ENCODE measurements at regions not wholly inside any gene's neighbourhood (a gene's known extent, or its start where the extent isn't known, plus 50 kb on each side); places are given as distances from the start of the nearest gene placed in this dataset.

DNA sequence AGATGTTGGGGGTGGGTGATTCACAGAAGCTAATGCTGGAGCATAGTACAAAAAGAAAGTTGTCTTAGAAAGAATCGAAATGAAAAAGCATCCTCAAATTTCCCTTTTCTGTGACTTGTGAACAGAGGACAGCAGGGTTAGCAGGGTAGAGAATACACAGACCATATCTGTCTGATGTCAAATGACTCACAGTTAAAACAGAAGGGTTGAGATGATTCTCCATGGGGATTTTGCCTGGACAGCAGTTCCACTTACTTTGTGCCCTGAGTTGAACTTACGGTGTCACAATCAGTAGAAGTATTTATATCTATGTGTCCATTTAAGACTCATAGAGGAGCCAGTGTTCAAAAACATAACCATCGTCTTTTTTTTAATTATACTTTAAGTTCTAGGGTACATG, 801.6 kb downstream of the KCTD16 start:
- H4K20me1 ChIP-seq (replicated peaks; ENCODE audit: insufficient read depth): no peaks in the 10 kb centered on the region
- no peaks in the 10 kb centered on the region for H3F3A ChIP-seq (replicated peaks; ENCODE audit: low read depth)
- H3K4me2 ChIP-seq: no peak overlapping the region
- H3K9me3 Mint-ChIP-seq: peaks cover 24% of the 10 kb centered on the region
- no peaks in the 10 kb centered on the region; the same call in 1 of the 2 replicates for H3K36me3 ChIP-seq (ENCODE audit: insufficient read depth)
- TF ChIP-seq POLR2AphosphoS5 (IDR thresholded peaks at IDR 0.05; ENCODE audit: low read depth): no peak
- TF ChIP-seq, protein P1, sequence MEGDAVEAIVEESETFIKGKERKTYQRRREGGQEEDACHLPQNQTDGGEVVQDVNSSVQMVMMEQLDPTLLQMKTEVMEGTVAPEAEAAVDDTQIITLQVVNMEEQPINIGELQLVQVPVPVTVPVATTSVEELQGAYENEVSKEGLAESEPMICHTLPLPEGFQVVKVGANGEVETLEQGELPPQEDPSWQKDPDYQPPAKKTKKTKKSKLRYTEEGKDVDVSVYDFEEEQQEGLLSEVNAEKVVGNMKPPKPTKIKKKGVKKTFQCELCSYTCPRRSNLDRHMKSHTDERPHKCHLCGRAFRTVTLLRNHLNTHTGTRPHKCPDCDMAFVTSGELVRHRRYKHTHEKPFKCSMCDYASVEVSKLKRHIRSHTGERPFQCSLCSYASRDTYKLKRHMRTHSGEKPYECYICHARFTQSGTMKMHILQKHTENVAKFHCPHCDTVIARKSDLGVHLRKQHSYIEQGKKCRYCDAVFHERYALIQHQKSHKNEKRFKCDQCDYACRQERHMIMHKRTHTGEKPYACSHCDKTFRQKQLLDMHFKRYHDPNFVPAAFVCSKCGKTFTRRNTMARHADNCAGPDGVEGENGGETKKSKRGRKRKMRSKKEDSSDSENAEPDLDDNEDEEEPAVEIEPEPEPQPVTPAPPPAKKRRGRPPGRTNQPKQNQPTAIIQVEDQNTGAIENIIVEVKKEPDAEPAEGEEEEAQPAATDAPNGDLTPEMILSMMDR (conservative IDR thresholded peaks at IDR 0.05; ENCODE audit: low read depth in 2 of 2): no peak
- TF ChIP-seq EZH2 (IDR thresholded peaks at IDR 0.05; ENCODE audit: low read depth, unreplicated experiment): no peak
- TF ChIP-seq STAT1 (IDR thresholded peaks at IDR 0.05; ENCODE audit: unreplicated experiment): no peak
- TF ChIP-seq NANOG (IDR thresholded peaks at IDR 0.05; ENCODE audit: borderline replicate concordance): no peak
- TF ChIP-seq CREB1 (CRISPR knock-in tag; IDR thresholded peaks at IDR 0.05; ENCODE audit: low read depth): no peak
- no peak for TF ChIP-seq EZH2phosphoT487 (IDR thresholded peaks at IDR 0.05; ENCODE audit: unreplicated experiment)
- TF ChIP-seq ZNF114 (CRISPR knock-in tag; IDR thresholded peaks at IDR 0.05): no peak
- TF ChIP-seq ZNF331 (CRISPR knock-in tag; IDR thresholded peaks at IDR 0.05; ENCODE audit: low read depth): no peak
- TF ChIP-seq, protein P2, sequence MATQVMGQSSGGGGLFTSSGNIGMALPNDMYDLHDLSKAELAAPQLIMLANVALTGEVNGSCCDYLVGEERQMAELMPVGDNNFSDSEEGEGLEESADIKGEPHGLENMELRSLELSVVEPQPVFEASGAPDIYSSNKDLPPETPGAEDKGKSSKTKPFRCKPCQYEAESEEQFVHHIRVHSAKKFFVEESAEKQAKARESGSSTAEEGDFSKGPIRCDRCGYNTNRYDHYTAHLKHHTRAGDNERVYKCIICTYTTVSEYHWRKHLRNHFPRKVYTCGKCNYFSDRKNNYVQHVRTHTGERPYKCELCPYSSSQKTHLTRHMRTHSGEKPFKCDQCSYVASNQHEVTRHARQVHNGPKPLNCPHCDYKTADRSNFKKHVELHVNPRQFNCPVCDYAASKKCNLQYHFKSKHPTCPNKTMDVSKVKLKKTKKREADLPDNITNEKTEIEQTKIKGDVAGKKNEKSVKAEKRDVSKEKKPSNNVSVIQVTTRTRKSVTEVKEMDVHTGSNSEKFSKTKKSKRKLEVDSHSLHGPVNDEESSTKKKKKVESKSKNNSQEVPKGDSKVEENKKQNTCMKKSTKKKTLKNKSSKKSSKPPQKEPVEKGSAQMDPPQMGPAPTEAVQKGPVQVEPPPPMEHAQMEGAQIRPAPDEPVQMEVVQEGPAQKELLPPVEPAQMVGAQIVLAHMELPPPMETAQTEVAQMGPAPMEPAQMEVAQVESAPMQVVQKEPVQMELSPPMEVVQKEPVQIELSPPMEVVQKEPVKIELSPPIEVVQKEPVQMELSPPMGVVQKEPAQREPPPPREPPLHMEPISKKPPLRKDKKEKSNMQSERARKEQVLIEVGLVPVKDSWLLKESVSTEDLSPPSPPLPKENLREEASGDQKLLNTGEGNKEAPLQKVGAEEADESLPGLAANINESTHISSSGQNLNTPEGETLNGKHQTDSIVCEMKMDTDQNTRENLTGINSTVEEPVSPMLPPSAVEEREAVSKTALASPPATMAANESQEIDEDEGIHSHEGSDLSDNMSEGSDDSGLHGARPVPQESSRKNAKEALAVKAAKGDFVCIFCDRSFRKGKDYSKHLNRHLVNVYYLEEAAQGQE (IDR thresholded peaks at IDR 0.05; ENCODE audit: unreplicated experiment): no peak
- TF ChIP-seq, protein P3, sequence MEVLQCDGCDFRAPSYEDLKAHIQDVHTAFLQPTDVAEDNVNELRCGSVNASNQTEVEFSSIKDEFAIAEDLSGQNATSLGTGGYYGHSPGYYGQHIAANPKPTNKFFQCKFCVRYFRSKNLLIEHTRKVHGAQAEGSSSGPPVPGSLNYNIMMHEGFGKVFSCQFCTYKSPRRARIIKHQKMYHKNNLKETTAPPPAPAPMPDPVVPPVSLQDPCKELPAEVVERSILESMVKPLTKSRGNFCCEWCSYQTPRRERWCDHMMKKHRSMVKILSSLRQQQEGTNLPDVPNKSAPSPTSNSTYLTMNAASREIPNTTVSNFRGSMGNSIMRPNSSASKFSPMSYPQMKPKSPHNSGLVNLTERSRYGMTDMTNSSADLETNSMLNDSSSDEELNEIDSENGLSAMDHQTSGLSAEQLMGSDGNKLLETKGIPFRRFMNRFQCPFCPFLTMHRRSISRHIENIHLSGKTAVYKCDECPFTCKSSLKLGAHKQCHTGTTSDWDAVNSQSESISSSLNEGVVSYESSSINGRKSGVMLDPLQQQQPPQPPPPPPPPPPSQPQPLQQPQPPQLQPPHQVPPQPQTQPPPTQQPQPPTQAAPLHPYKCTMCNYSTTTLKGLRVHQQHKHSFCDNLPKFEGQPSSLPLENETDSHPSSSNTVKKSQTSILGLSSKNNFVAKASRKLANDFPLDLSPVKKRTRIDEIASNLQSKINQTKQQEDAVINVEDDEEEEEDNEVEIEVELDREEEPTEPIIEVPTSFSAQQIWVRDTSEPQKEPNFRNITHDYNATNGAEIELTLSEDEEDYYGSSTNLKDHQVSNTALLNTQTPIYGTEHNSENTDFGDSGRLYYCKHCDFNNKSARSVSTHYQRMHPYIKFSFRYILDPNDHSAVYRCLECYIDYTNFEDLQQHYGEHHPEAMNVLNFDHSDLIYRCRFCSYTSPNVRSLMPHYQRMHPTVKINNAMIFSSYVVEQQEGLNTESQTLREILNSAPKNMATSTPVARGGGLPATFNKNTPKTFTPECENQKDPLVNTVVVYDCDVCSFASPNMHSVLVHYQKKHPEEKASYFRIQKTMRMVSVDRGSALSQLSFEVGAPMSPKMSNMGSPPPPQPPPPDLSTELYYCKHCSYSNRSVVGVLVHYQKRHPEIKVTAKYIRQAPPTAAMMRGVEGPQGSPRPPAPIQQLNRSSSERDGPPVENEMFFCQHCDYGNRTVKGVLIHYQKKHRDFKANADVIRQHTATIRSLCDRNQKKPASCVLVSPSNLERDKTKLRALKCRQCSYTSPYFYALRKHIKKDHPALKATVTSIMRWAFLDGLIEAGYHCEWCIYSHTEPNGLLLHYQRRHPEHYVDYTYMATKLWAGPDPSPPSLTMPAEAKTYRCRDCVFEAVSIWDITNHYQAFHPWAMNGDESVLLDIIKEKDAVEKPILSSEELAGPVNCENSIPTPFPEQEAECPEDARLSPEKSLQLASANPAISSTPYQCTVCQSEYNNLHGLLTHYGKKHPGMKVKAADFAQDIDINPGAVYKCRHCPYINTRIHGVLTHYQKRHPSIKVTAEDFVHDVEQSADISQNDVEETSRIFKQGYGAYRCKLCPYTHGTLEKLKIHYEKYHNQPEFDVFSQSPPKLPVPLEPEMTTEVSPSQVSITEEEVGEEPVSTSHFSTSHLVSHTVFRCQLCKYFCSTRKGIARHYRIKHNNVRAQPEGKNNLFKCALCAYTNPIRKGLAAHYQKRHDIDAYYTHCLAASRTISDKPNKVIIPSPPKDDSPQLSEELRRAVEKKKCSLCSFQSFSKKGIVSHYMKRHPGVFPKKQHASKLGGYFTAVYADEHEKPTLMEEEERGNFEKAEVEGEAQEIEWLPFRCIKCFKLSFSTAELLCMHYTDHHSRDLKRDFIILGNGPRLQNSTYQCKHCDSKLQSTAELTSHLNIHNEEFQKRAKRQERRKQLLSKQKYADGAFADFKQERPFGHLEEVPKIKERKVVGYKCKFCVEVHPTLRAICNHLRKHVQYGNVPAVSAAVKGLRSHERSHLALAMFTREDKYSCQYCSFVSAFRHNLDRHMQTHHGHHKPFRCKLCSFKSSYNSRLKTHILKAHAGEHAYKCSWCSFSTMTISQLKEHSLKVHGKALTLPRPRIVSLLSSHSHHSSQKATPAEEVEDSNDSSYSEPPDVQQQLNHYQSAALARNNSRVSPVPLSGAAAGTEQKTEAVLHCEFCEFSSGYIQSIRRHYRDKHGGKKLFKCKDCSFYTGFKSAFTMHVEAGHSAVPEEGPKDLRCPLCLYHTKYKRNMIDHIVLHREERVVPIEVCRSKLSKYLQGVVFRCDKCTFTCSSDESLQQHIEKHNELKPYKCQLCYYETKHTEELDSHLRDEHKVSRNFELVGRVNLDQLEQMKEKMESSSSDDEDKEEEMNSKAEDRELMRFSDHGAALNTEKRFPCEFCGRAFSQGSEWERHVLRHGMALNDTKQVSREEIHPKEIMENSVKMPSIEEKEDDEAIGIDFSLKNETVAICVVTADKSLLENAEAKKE (CRISPR knock-in tag; IDR thresholded peaks at IDR 0.05): no peak
- TF ChIP-seq, protein P4, sequence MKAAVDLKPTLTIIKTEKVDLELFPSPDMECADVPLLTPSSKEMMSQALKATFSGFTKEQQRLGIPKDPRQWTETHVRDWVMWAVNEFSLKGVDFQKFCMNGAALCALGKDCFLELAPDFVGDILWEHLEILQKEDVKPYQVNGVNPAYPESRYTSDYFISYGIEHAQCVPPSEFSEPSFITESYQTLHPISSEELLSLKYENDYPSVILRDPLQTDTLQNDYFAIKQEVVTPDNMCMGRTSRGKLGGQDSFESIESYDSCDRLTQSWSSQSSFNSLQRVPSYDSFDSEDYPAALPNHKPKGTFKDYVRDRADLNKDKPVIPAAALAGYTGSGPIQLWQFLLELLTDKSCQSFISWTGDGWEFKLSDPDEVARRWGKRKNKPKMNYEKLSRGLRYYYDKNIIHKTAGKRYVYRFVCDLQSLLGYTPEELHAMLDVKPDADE (IDR thresholded peaks at IDR 0.05): no peak
- no peak for TF ChIP-seq JUNB (IDR thresholded peaks at IDR 0.05; ENCODE audit: unreplicated experiment)
- H2AFZ ChIP-seq: no peak overlapping the region
- no peak overlapping the region for H3K4me3 Mint-ChIP-seq
- no peaks in the 10 kb centered on the region for H3K27me3 ChIP-seq (ENCODE audit: insufficient read depth)
- H3K4me1 Mint-ChIP-seq: no peaks in the 10 kb centered on the region
- H3K4me3 ChIP-seq: no peak overlapping the region
- H3K27ac Mint-ChIP-seq: no peak overlapping the region
- no peaks in the 10 kb centered on the region for H3K27me3 Mint-ChIP-seq (ENCODE audit: insufficient read depth, low read depth, poor library complexity)
- no peaks in the 10 kb centered on the region for H3K79me2 ChIP-seq (replicated peaks; ENCODE audit: insufficient read depth)
- H3K9me2 ChIP-seq (ENCODE audit: insufficient read depth): 0 out of 2 replicates have a peak, but pooled peaks cover 7% of the 10 kb centered on the region
- DNase-seq (ENCODE audit: low spot score) (no peak), ATAC-seq (no peak)
- H3K27ac ChIP-seq (ENCODE audit: low read depth): no peak overlapping the region
- H3K36me3 Mint-ChIP-seq (ENCODE audit: low read depth): peaks cover 13% of the 10 kb centered on the region; the same call in 2 of the 3 replicates
- no peaks in the 10 kb centered on the region for H3K4me1 ChIP-seq (ENCODE audit: insufficient read depth)

All from GM23338 (cell line).